Left lung (tissue), 4 donors: ENCODE measurements at regions not wholly inside any gene's neighbourhood (a gene's known extent, or its start where the extent isn't known, plus 50 kb on each side); places are given as distances from the start of the nearest gene placed in this dataset.

Experiments used
- ATAC-seq: fragments of 200-7000 bp; cut with Tn5 transposase; one replicate; pipeline ENCODE4 v1.9.1; 2020; ENCODE audit warnings: moderate library complexity
- DNase-seq, 4 donors: peaks; one replicate each; pipeline ENCODE4 v3.0.0-alpha.2; 2013 to 2020
- H3K27ac ChIP-seq, 2 donors: fragments of 200-600 bp; sonication (generic) in 1 of 2; one replicate each; pipeline versions ENCODE4 v1.5.0 to v1.8.0; 2020 to 2021
- H3K27me3 ChIP-seq, 2 donors: fragments of 200-600 bp; sonication (generic) in 1 of 2; one replicate each; pipeline versions ENCODE4 v1.5.0 to v1.8.0; 2020 to 2021
- H3K36me3 ChIP-seq, 2 donors: fragments of 200-600 bp; sonication (generic) in 1 of 2; one replicate each; pipeline versions ENCODE4 v1.5.0 to v1.8.0; 2020 to 2021
- H3K4me1 ChIP-seq, 2 donors: fragments of 200-600 bp; one replicate each; pipeline ENCODE4 v1.8.0; 2021
- H3K4me3 ChIP-seq, 2 donors: fragments of 200-600 bp; sonication (generic) in 1 of 2; one replicate each; pipeline versions ENCODE4 v1.5.0 to v1.8.0; 2020 to 2021; ENCODE audit warnings: mild to moderate bottlenecking in 1 of 2
- H3K9me3 ChIP-seq, 2 donors: fragments of 200-600 bp; sonication (generic) in 1 of 2; one replicate each; pipeline versions ENCODE4 v1.5.0 to v1.8.0; 2020 to 2021
- CTCF ChIP-seq, 2 donors: fragments of 200-600 bp; sonication (generic) in 1 of 2; IDR thresholded peaks; one replicate each; pipeline versions ENCODE4 v1.5.0 to v1.8.0; 2021; ENCODE audit warnings: antibody characterized with exemption in 2 of 2
- intact Hi-C, 2 donors: fragments of 100-400 bp; cut with DNase I; formaldehyde crosslinking; loops; one replicate each; pipeline versions ENCODE4 v1.11.2 to v1.14.2; 2022
- donor health status: DM: no; HTN: yes; CAD: no.
- donor health status: DM: no; HTN: no; CAD: no.

GRCh38 chr1:118300808-118301207 is 115.8 kb upstream of the SPAG17 start:
- Histone ChIP-seq H3K9me3 (no peaks in the 10 kb centered on the region), H3K36me3 (no peaks in the 10 kb centered on the region), H3K27me3 (no peaks in the 10 kb centered on the region), H3K4me1 (no peaks in the 10 kb centered on the region), H3K4me3 (no peak overlapping the region), H3K27ac (no peak overlapping the region)
- DNase-seq (no peak), ATAC-seq (no peak)
- intact Hi-C loops, result no loop called here
- no peak for TF ChIP-seq CTCF (IDR thresholded peaks at IDR 0.05)

- DNase-seq, result peak in 1 of 4 donors; percentile 17
- Histone ChIP-seq H3K4me3 (no peak overlapping the region), H3K27me3 (no peaks in the 10 kb centered on the region), H3K27ac (no peak overlapping the region), H3K36me3 (no peaks in the 10 kb centered on the region), H3K9me3 (no peaks in the 10 kb centered on the region), H3K4me1 (no peaks in the 10 kb centered on the region)
- intact Hi-C loops, result no loop called here
- no peak for ATAC-seq
- no peak for TF ChIP-seq CTCF (IDR thresholded peaks at IDR 0.05)
Measured at GRCh38 chr1:118298397-118298796, 113.4 kb upstream of the SPAG17 start.

- H3K36me3 ChIP-seq, result no peaks in the 10 kb centered on the region
- intact Hi-C loops, result no loop called here
- no peak for TF ChIP-seq CTCF (IDR thresholded peaks at IDR 0.05)
- H3K27ac ChIP-seq, result no peak overlapping the region
- H3K4me3 ChIP-seq, result no peak overlapping the region
- no peaks in the 10 kb centered on the region for H3K9me3 ChIP-seq
- no peaks in the 10 kb centered on the region for H3K27me3 ChIP-seq
- H3K4me1 ChIP-seq, result no peaks in the 10 kb centered on the region
- ATAC-seq, result no peak
- no peak for DNase-seq
Measured at GRCh38 chr1:118297521-118297920, 112.5 kb upstream of the SPAG17 start.

DNA sequence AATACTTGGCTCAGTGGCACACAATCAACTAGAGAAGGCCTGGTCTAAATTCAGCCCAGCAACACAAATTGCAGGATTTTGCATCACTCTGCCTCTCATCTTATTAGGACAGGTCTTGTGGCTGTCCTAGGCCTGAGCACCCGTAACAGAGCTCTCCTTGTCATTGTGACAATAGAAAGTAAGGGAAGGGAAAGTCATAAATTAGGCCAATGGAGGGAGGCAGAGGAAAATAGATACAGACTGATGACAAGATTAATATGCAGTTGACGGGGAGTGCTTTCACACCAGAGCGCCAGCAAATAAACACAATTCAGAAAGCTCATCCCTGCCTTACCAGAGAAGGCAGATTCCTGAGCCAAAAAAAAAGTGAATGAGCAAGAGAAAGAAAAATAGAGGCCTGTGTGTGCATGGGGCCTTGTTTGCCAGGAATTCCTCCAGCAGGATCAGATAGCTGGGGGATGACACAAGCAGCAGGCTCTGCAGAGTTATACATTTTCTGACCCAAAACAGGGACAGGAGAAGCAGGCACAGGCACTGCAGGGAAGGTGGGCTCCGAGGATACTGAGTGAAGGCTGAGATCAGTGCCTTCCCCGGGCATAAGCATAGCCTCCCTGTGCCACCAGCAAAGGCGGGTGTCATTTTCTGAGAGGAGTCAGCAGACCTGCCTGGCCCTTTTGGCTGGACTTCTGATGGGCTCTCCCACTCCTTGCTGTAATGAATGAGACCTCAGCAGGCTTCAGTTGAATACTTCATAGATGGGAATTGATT is 110.0 kb upstream of the SPAG17 start:
- ATAC-seq, result no peak

GRCh38 chr1:118291661-118292060 is 106.6 kb upstream of the SPAG17 start:
- H3K27ac ChIP-seq, result no peak overlapping the region
- no peak for TF ChIP-seq CTCF (IDR thresholded peaks at IDR 0.05)
- no peaks in the 10 kb centered on the region for H3K27me3 ChIP-seq
- H3K4me1 ChIP-seq, result no peaks in the 10 kb centered on the region
- intact Hi-C loops, result no loop called here
- no peaks in the 10 kb centered on the region for H3K36me3 ChIP-seq
- no peaks in the 10 kb centered on the region for H3K9me3 ChIP-seq
- ATAC-seq, result no peak
- DNase-seq, result no peak
- H3K4me3 ChIP-seq, result no peak overlapping the region

More for the DNA sequence above, 110.0 kb upstream of the SPAG17 start:
- TF ChIP-seq CTCF (IDR thresholded peaks at IDR 0.05), result no peak
- H3K27me3 ChIP-seq, result no peaks in the 10 kb centered on the region
- intact Hi-C loops, result no loop called here
- H3K9me3 ChIP-seq, result no peaks in the 10 kb centered on the region
- no peak overlapping the region for H3K27ac ChIP-seq
- peak in 1 of 4 donors; percentile 30 for DNase-seq
- H3K4me1 ChIP-seq, result no peaks in the 10 kb centered on the region
- H3K4me3 ChIP-seq, result no peak overlapping the region
- H3K36me3 ChIP-seq, result no peaks in the 10 kb centered on the region
